ENCODE measurements at regions not wholly inside any gene's neighbourhood (a gene's known extent, or its start where the extent isn't known, plus 50 kb on each side); places are given as distances from the start of the nearest gene placed in this dataset.
A peak's percentile ranks its signal among the peaks of the same experiment; 100 is the strongest.

DNA sequence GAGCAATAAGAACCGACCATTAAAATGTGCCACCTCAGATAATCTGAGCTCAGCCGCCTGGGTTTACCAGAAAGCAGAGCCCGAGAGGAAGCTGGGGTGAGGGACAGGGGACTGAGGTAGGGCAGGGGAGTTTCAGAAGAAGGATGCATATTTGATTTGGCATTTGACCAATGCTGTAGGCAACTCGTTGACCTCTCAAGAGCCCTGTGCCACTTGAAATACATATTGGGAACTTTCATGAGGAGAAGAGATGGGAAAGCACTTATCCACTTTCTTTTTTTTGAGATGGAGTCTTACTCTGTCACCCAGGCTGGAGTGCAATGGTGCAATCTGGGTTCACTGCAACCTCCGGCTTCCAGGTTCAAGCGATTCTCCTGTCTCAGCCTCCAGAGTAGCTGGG is 148.4 kb upstream of the SPRED2 start:
- TF ChIP-seq, protein P1, sequence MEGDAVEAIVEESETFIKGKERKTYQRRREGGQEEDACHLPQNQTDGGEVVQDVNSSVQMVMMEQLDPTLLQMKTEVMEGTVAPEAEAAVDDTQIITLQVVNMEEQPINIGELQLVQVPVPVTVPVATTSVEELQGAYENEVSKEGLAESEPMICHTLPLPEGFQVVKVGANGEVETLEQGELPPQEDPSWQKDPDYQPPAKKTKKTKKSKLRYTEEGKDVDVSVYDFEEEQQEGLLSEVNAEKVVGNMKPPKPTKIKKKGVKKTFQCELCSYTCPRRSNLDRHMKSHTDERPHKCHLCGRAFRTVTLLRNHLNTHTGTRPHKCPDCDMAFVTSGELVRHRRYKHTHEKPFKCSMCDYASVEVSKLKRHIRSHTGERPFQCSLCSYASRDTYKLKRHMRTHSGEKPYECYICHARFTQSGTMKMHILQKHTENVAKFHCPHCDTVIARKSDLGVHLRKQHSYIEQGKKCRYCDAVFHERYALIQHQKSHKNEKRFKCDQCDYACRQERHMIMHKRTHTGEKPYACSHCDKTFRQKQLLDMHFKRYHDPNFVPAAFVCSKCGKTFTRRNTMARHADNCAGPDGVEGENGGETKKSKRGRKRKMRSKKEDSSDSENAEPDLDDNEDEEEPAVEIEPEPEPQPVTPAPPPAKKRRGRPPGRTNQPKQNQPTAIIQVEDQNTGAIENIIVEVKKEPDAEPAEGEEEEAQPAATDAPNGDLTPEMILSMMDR (IDR thresholded peaks at IDR 0.05), result no peak
- no peak for TF ChIP-seq POLR2A (IDR thresholded peaks at IDR 0.05)

DNA sequence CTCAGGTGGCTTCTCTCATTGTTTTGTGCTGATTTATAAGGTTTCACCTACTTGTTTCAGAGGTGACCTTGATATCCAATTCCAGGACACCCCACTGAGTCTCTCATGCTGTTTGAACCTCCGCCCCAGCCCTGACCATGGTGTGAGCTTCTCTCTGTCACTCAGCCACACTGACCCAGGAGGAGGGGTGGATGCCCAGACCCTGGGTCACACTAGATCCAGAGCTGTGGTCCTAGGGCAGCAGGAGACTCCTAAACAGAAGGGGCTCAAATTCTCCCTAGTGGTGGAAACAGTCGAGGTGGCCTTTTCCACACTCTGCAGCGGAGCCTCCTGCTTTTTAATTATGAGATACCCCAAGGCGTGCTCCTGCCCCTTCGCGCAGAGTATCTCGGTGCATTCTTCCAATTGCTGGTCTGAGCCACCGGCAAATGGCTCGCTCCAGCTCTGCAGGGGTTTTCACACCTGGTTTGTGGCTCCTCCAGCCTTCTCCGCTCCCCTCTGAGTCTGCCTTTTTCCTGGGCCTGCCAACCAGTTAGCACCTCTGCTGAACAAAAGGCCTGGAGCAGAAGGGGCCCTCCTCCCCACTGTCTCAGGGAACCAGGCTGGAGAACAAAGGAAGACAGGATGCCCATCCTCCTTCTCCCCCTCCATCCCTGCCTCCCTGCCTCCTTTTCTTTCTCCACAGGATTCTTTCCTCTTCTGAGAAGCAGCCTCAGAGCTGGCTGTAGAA is 147.3 kb upstream of the SPRED2 start:
- intact Hi-C loops (cut with DNase I; ENCODE audit: low total_unique reads), result no loop called here
- no peak overlapping the region for H3K4me3 ChIP-seq
- no peaks in the 10 kb centered on the region for H3K9me3 ChIP-seq
- no peaks in the 10 kb centered on the region for H3K4me1 ChIP-seq
- H3K27me3 ChIP-seq, result no peaks in the 10 kb centered on the region
- TF ChIP-seq, protein P1 (IDR thresholded peaks at IDR 0.05), result no peak
- TF ChIP-seq POLR2A (IDR thresholded peaks at IDR 0.05), result no peak
- H3K36me3 ChIP-seq, result no peaks in the 10 kb centered on the region
- no peak for DNase-seq
- H3K27ac ChIP-seq, result no peak overlapping the region

More for the DNA sequence above, 148.4 kb upstream of the SPRED2 start:
- Histone ChIP-seq H3K27me3 (no peaks in the 10 kb centered on the region), H3K4me1 (no peaks in the 10 kb centered on the region), H3K27ac (no peak overlapping the region), H3K9me3 (no peaks in the 10 kb centered on the region), H3K4me3 (no peak overlapping the region), H3K36me3 (no peaks in the 10 kb centered on the region)
- intact Hi-C loops (cut with DNase I; ENCODE audit: low total_unique reads), result no loop called here
- no peak for DNase-seq

GRCh38 chr2:65577654-65578053 is 145.3 kb upstream of the SPRED2 start:
- Histone ChIP-seq H3K27me3 (no peaks in the 10 kb centered on the region), H3K4me3 (no peak overlapping the region), H3K27ac (no peak overlapping the region), H3K36me3 (no peaks in the 10 kb centered on the region), H3K4me1 (no peaks in the 10 kb centered on the region), H3K9me3 (no peaks in the 10 kb centered on the region)
- no peak for DNase-seq
- intact Hi-C loops (cut with DNase I; ENCODE audit: low total_unique reads), result no loop called here
- TF ChIP-seq, protein P1 (IDR thresholded peaks at IDR 0.05), result no peak
- no peak for TF ChIP-seq POLR2A (IDR thresholded peaks at IDR 0.05)

DNA sequence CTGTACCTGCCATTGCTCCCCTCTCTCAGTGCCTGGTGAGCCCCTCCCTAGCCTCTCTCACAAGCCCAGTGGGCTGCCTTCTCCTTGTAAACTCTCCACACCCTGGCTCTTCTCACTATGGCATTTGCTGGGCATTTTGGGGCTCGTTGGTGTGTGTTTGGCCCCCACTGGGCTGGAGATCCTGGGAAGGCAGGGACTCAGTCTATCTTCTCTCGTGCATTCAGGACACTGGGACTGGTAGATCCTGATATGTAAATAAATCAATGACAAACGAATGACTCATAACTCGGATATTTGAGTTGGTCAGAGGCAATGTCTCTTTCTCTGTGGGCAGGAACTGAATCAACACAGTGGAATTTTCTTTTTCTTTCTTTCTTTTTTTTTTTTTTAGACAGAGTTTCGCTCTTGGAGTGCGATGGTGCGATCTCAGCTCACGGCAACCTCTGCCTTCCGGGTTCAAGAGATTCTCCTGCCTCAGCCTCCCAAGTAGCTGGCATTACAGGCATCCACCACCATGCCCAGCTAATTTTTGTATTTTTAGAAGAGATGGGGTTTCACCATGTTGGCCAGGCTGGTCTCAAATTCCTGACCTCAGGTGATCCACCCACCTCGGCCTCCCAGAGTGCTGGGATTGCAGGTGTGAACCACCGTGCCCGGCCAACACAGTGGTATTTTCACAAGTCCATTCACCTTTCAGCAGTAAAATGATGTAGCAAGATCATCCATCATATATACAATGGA is 144.6 kb upstream of the SPRED2 start:
- H3K36me3 ChIP-seq, result no peaks in the 10 kb centered on the region
- peak overlapping the region in 1 of 2 donors; percentile 18 for H3K27ac ChIP-seq
- no peaks in the 10 kb centered on the region for H3K9me3 ChIP-seq
- intact Hi-C loops (cut with DNase I; ENCODE audit: low total_unique reads), result no loop called here
- no peak for DNase-seq
- H3K27me3 ChIP-seq, result no peaks in the 10 kb centered on the region
- TF ChIP-seq, protein P1 (IDR thresholded peaks at IDR 0.05), result no peak
- TF ChIP-seq POLR2A (IDR thresholded peaks at IDR 0.05), result no peak
- H3K4me1 ChIP-seq, result no peaks in the 10 kb centered on the region
- H3K4me3 ChIP-seq, result no peak overlapping the region

- Histone ChIP-seq H3K9me3 (no peaks in the 10 kb centered on the region), H3K4me3 (no peak overlapping the region), H3K36me3 (no peaks in the 10 kb centered on the region), H3K27ac (peak overlapping the region in 1 of 2 donors; percentile 18), H3K4me1 (no peaks in the 10 kb centered on the region), H3K27me3 (no peaks in the 10 kb centered on the region)
- intact Hi-C loops (cut with DNase I; ENCODE audit: low total_unique reads), result no loop called here
- no peak for DNase-seq
- TF ChIP-seq, protein P1 (IDR thresholded peaks at IDR 0.05), result no peak
- no peak for TF ChIP-seq POLR2A (IDR thresholded peaks at IDR 0.05)
These were observed 143.9 kb upstream of the SPRED2 start for GRCh38 chr2:65576278-65576677.
